Activated naive CD8-positive, alpha-beta T cell treated with anti-CD3 and anti-CD28 coated beads, Interleukin-2, amount 10 ng/mL, durations not matched to agents 7 days and 5 days (primary cell): ENCODE measurements at regions not wholly inside any gene's neighbourhood (a gene's known extent, or its start where the extent isn't known, plus 50 kb on each side); places are given as distances from the start of the nearest gene placed in this dataset.

Experiments
- ATAC-seq: fragments of 150-1000 bp; cut with Tn5 transposase; one replicate; pipeline ENCODE4 v1.10.0; 2021; ENCODE audit warnings: low read depth, moderate library complexity
- POLR2A ChIA-PET: fragments of 350-600 bp; sonication (Branson Sonifier 250); formaldehyde crosslinking; loops from one replicate; lab custom pipeline; 2021; ENCODE audit warnings: antibody characterized with exemption; lab: Charles Lee
- DNase-seq: peaks from one replicate; pipeline ENCODE4 v3.0.0; 2021
- H3K27ac Mint-ChIP-seq: one replicate; pipeline ENCODE4 v1.8.0; 2022; ENCODE audit warnings: mild to moderate bottlenecking, mixed read lengths
- H3K27me3 Mint-ChIP-seq: one replicate; pipeline ENCODE4 v1.8.0; 2022; ENCODE audit warnings: mild to moderate bottlenecking, moderate library complexity, mixed read lengths
- H3K36me3 Mint-ChIP-seq: one replicate; pipeline ENCODE4 v1.8.0; 2021; ENCODE audit warnings: mild to moderate bottlenecking, mixed read lengths
- H3K4me1 Mint-ChIP-seq: one replicate; pipeline ENCODE4 v1.8.0; 2021; ENCODE audit warnings: mixed read lengths
- H3K4me3 Mint-ChIP-seq: one replicate; pipeline ENCODE4 v1.8.0; 2022; ENCODE audit warnings: mild to moderate bottlenecking, moderate library complexity, mixed read lengths
- H3K9me3 Mint-ChIP-seq: one replicate; pipeline ENCODE4 v1.8.0; 2021; ENCODE audit warnings: mixed read lengths

DNA sequence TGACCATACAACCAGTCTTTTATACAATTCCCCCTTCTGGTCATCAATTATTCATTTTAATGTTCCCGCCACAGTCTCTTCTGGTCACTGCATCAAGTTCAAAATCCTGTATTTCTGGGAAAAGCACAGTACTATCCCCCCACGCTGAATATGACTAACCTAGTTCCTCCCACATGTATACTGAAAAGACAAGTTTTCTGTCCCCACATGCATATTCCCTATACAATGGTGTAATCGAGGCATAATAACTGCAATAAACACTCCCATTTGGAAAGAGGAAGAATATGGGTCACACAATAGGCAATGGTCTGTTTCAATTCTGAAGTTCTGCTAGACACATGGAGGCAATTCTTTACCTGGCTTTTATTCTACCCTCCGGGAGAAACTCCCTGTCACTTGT, 344.9 kb downstream of the EFNA5 start:
- DNase-seq (no peak), ATAC-seq (no peak)
- Mint-ChIP-seq H3K9me3 (no peaks in the 10 kb centered on the region), H3K4me1 (no peaks in the 10 kb centered on the region), H3K27ac (no peak overlapping the region), H3K27me3 (no peaks in the 10 kb centered on the region), H3K4me3 (no peak overlapping the region), H3K36me3 (no peaks in the 10 kb centered on the region)
- POLR2A ChIA-PET, result no interaction called here

DNA sequence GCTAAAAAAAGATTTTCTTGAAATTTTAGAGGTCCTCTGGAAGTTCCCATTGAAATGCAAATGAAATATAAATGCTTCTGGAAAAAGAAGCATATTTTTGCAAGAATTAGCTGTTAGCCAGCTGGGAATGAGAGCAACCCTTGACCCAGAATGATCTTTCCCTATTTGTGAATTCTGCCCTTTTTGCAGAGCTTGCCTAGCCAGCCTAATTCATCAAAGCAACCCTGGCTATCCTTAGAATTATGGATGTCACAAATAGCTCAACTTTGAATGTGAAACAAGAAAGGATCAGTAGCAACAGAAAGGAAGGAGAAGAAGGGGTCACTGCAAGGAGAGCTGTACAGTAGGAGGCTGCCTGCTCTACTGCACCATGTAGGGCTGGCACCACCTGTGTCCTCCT, 345.9 kb downstream of the EFNA5 start:
- Mint-ChIP-seq H3K36me3 (no peaks in the 10 kb centered on the region), H3K4me1 (no peaks in the 10 kb centered on the region), H3K27me3 (no peaks in the 10 kb centered on the region), H3K27ac (no peak overlapping the region), H3K4me3 (no peak overlapping the region), H3K9me3 (no peaks in the 10 kb centered on the region)
- ATAC-seq (no peak), DNase-seq (no peak)
- POLR2A ChIA-PET, result no interaction called here

DNA sequence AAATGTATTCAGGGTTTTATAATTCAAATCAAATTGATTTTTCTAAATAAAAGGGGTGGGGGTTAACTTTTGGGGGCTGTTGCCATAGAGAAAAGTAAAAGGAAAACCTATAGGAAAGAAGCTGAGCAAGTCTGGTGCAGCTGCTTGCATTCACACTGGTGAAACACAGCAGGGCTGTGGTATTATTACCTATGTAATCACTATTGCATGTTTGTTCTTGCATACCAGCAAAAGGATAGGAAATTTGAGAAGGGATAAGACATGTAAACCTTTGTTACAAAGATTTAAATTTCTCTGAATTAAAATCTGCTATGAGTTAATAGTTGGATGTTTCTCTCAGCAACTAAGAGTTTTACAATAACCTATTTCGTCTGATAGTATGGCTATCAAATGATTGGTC, 346.7 kb downstream of the EFNA5 start:
- DNase-seq (no peak), ATAC-seq (no peak)
- Mint-ChIP-seq H3K9me3 (no peaks in the 10 kb centered on the region), H3K27me3 (no peaks in the 10 kb centered on the region), H3K27ac (no peak overlapping the region), H3K36me3 (no peaks in the 10 kb centered on the region), H3K4me1 (no peaks in the 10 kb centered on the region), H3K4me3 (no peak overlapping the region)
- POLR2A ChIA-PET, result no interaction called here

DNA sequence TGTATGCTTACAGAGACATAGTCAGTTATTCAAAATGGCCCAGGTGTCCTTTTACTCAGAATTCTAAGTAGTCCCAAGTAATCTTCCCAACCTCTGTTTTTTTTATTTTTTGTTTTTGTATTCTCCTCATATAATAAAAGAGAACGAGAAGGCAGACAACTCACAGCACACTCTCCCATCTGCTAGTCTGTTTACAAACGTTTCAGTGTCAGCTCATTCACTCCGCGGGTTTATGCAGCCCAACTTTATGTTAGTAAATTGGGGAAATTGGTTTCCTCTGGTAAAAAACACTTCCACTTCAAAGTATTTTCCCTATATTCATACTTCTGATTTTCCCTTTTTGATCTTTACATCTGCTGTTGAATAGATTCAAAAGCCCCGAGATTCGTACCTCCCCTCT, 347.2 kb downstream of the EFNA5 start:
- Mint-ChIP-seq H3K9me3 (no peaks in the 10 kb centered on the region), H3K4me1 (no peaks in the 10 kb centered on the region), H3K36me3 (no peaks in the 10 kb centered on the region), H3K4me3 (no peak overlapping the region), H3K27ac (no peak overlapping the region), H3K27me3 (no peaks in the 10 kb centered on the region)
- ATAC-seq (no peak), DNase-seq (no peak)
- POLR2A ChIA-PET, result no interaction called here

DNA sequence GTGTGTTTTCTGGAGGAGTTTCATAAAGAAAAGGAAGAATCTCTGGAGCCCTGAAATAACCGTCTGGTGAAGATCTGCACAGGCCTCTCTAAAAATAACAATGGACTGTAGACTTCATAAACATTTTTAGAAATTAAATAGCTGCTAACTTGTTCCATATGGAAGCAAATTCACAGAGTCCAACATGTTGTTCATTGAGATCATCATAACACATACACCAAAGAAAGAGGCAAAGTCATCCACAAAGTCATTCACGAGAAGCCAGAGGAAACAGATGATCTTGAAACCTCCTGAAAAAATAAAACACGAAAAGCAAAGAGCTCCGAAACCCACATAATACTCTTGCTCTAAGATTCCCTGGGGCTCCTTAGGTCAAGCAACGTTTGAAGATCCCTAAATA, 347.8 kb downstream of the EFNA5 start:
- ATAC-seq (no peak), DNase-seq (no peak)
- no peak overlapping the region for H3K27ac Mint-ChIP-seq
- no peaks in the 10 kb centered on the region for H3K4me1 Mint-ChIP-seq
- no peak overlapping the region for H3K4me3 Mint-ChIP-seq
- H3K27me3 Mint-ChIP-seq, result no peaks in the 10 kb centered on the region
- POLR2A ChIA-PET, result no interaction called here
- no peaks in the 10 kb centered on the region for H3K36me3 Mint-ChIP-seq
- H3K9me3 Mint-ChIP-seq, result no peaks in the 10 kb centered on the region

DNA sequence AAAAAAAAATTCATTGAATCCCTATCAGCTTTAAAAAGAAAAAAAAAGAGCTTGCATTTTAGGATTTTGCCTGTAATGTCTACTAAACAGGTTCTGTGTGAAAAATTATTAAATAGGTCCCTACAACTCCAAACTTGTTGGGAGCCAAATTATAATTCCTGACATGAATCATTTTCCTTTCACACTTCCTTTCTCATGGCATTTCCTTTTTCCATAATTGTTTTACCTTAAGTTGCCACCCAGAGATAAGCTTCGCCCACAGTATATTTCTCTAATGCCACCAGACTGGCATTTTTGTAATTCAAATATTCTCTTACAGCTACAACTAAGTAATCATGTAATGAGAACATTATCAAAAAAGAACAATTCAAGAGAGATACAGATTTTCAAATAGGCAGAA, 348.8 kb downstream of the EFNA5 start:
- POLR2A ChIA-PET, result no interaction called here
- DNase-seq, result no peak
- Mint-ChIP-seq H3K27me3 (no peaks in the 10 kb centered on the region), H3K27ac (no peak overlapping the region), H3K4me3 (no peak overlapping the region), H3K9me3 (no peaks in the 10 kb centered on the region), H3K36me3 (no peaks in the 10 kb centered on the region), H3K4me1 (no peaks in the 10 kb centered on the region)
- no peak for ATAC-seq

DNA sequence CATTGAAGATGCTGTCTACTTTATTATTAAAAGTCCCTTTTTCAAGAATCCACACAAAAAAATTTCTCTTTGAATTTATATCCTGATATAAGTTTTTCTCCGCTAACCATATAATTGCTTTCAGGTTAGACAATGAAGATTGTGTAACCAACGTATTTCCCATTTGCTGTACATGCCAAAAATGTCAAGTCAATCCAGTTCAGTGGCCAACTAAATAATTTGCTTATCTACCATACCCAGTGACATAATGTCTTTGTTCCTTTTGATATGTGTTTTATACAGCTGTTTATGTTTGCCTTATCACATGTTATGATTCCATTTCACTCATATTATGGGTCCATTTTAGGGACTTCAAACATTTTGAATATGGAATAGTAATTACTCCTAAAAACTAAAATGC, 349.9 kb downstream of the EFNA5 start:
- DNase-seq (no peak), ATAC-seq (no peak)
- no peak overlapping the region for H3K4me3 Mint-ChIP-seq
- no peaks in the 10 kb centered on the region for H3K4me1 Mint-ChIP-seq
- POLR2A ChIA-PET, result no interaction called here
- no peaks in the 10 kb centered on the region for H3K36me3 Mint-ChIP-seq
- H3K9me3 Mint-ChIP-seq, result no peaks in the 10 kb centered on the region
- no peaks in the 10 kb centered on the region for H3K27me3 Mint-ChIP-seq
- no peak overlapping the region for H3K27ac Mint-ChIP-seq

DNA sequence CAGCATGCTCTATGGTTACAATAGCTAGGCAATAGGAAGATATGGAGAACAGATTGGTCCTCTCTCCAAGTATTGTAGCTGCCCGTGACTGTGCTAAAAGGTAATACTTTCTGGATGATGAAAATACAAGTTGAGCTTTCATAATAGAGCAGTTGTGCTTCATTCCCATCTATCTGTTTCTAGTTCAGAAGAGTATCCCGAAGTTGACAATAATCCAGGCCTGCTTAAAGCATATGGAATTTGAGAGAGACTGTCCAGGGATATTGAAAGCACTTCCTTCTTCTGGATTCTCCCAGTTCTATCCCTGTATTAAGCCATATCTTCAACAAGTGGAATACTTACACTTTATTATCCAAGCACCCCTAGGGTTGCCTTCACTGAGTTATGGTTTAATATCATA, 350.4 kb downstream of the EFNA5 start:
- ATAC-seq, result no peak
- no peak for DNase-seq
- Mint-ChIP-seq H3K27me3 (no peaks in the 10 kb centered on the region), H3K9me3 (no peaks in the 10 kb centered on the region), H3K36me3 (no peaks in the 10 kb centered on the region), H3K4me1 (no peaks in the 10 kb centered on the region), H3K4me3 (no peak overlapping the region), H3K27ac (no peak overlapping the region)
- POLR2A ChIA-PET, result no interaction called here

DNA sequence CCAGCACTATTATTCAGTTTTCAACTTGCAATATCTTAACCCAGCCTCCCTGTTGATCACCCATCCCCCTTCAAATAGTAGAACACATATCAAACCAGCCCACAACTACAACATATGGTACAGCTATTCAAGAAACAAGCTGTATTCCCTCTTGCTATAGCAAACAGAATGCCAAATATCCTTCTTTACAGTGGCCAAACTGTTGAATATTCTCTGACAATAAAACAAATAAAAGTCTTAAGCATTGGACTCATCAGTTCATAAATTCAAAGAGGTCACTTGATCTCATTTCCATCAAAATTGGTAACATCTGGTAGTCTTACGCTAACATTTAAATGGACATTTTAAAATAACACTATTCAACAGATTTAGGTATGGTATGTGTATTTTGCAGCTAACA, 350.8 kb downstream of the EFNA5 start:
- ATAC-seq, result no peak
- DNase-seq, result no peak
- Mint-ChIP-seq H3K4me1 (no peaks in the 10 kb centered on the region), H3K9me3 (no peaks in the 10 kb centered on the region), H3K36me3 (no peaks in the 10 kb centered on the region), H3K4me3 (no peak overlapping the region), H3K27me3 (no peaks in the 10 kb centered on the region), H3K27ac (no peak overlapping the region)
- POLR2A ChIA-PET, result no interaction called here

DNA sequence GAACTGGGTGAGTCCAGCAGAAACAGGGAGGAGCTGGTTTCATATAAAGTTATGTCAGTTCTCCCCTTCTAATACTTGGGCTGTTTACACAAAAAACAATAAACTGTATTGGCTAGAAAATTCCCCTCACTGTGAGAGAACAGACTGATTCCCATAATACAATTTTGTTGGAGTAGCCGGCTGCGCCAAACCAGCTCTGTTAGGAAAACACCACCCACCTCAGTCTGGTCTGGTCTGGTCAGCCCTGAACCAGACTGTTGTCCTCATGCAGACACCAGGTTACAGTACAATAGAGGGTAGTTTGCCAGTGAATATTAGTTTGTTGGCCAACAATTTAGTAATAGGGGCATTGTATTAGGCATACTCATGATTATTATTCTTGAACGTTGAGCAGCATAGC, 356.4 kb downstream of the EFNA5 start:
- Mint-ChIP-seq H3K27me3 (no peaks in the 10 kb centered on the region), H3K9me3 (peaks cover 2% of the 10 kb centered on the region), H3K27ac (no peak overlapping the region), H3K4me3 (no peak overlapping the region), H3K4me1 (no peaks in the 10 kb centered on the region), H3K36me3 (no peaks in the 10 kb centered on the region)
- ATAC-seq (no peak), DNase-seq (no peak)
- POLR2A ChIA-PET, result no interaction called here

DNA sequence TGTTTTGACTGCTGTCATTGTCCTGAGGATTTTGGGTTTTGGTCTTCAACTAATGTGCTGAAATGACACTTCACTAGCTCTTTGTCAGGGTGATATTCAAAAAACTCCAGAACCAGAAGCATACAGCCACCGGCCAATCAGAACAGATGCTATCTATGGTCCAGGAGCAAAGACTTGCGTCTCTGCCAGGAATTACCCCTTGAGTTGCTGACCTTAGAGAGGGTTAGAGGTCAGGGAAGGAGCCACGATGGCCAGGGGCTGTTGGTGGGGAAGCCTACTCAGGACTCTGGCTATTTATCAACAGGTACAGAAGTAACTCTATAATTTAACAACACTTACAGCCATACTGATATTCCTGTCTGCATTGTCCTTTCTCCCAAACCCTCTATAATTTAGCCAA, 356.8 kb downstream of the EFNA5 start:
- H3K27ac Mint-ChIP-seq, result no peak overlapping the region
- ATAC-seq (no peak), DNase-seq (no peak)
- no peak overlapping the region for H3K4me3 Mint-ChIP-seq
- no peaks in the 10 kb centered on the region for H3K36me3 Mint-ChIP-seq
- H3K9me3 Mint-ChIP-seq, result peaks cover 2% of the 10 kb centered on the region
- POLR2A ChIA-PET, result no interaction called here
- no peaks in the 10 kb centered on the region for H3K4me1 Mint-ChIP-seq
- H3K27me3 Mint-ChIP-seq, result no peaks in the 10 kb centered on the region

DNA sequence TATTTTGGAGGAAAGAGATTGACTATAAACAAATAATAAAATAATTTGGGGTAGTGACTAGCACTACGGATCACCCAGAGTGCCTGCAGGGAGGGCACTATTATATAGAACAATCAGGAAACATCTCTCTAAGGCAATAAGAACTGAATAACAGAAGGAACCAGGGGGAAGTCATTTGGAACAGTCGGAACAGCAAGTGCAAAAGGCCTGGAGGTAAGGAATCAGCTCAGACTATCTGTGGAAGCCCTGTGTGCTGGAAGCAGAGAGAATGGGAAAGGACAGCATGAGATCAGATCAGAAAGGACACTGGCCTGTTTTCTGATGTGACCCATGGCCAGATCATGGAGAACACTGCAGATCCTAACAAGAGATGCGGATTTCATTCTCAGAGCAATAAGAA, 357.6 kb downstream of the EFNA5 start:
- H3K27ac Mint-ChIP-seq, result no peak overlapping the region
- ATAC-seq (no peak), DNase-seq (no peak)
- H3K36me3 Mint-ChIP-seq, result no peaks in the 10 kb centered on the region
- no peaks in the 10 kb centered on the region for H3K27me3 Mint-ChIP-seq
- H3K4me1 Mint-ChIP-seq, result no peaks in the 10 kb centered on the region
- peaks cover 2% of the 10 kb centered on the region for H3K9me3 Mint-ChIP-seq
- no peak overlapping the region for H3K4me3 Mint-ChIP-seq
- POLR2A ChIA-PET, result no interaction called here

DNA sequence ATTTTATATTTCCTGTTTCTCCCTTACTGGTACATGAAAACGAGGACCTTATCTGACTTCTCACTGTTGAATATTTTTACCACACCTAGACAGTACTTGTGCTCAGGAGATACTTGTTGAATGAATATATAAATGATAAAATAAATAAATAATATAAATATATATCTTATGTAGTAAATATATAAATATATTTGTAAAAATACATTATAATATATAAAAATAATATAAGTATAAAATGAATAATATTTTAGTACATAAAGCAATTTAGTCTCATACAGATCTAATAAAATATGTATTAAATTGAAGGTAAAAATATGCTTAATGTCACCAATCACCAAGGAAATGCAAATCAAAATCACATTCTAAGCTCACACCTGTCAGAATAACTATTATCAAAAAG, 360.6 kb downstream of the EFNA5 start:
- H3K4me3 Mint-ChIP-seq, result no peak overlapping the region
- H3K36me3 Mint-ChIP-seq, result no peaks in the 10 kb centered on the region
- H3K4me1 Mint-ChIP-seq, result no peaks in the 10 kb centered on the region
- ATAC-seq (no peak), DNase-seq (no peak)
- peaks cover 2% of the 10 kb centered on the region for H3K9me3 Mint-ChIP-seq
- H3K27ac Mint-ChIP-seq, result no peak overlapping the region
- POLR2A ChIA-PET, result no interaction called here
- no peaks in the 10 kb centered on the region for H3K27me3 Mint-ChIP-seq

DNA sequence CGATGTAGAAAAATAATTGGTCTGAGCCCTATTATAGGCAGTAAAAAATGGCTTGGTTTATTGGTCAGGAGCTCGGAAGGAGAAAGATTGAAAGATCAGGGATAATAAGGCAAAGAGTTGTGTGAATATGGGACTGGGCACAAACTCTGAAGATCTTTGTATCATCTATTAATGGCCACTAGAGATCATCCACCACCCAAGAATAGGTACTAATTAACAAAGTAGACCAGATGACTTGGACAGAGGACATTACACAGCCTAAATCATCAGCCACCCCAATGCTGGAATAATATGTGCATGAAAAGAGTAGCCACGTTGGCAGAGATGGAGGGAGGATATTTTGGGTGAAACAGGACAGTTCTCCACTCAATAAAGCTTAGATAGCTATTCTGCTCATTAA, 364.1 kb downstream of the EFNA5 start:
- Mint-ChIP-seq H3K27ac (no peak overlapping the region), H3K27me3 (no peaks in the 10 kb centered on the region), H3K4me3 (no peak overlapping the region), H3K9me3 (peaks cover 1% of the 10 kb centered on the region), H3K36me3 (no peaks in the 10 kb centered on the region), H3K4me1 (no peaks in the 10 kb centered on the region)
- POLR2A ChIA-PET, result no interaction called here
- no peak for DNase-seq
- ATAC-seq, result no peak

DNA sequence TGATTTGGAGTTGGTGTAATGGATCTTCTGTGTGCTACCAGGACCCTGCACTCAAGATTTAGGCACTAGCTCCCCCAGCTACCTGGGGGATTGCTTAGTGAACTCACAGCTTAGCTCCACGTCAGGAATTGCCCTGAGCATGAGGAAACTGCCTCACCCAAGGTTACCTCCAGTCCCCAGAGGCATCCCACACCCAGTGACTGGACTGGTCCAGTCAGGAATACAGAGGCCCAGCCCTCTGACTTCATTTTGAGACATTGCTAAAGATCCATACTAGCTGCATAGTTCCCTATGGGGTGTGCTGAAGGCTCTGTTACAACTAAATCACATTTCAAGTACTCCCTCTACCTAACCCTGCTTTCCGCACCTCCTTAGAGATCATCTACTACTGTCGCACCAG, 364.7 kb downstream of the EFNA5 start:
- H3K9me3 Mint-ChIP-seq, result peaks cover 1% of the 10 kb centered on the region
- DNase-seq (no peak), ATAC-seq (no peak)
- no peaks in the 10 kb centered on the region for H3K4me1 Mint-ChIP-seq
- no peaks in the 10 kb centered on the region for H3K27me3 Mint-ChIP-seq
- no peak overlapping the region for H3K27ac Mint-ChIP-seq
- POLR2A ChIA-PET, result no interaction called here
- H3K36me3 Mint-ChIP-seq, result no peaks in the 10 kb centered on the region
- H3K4me3 Mint-ChIP-seq, result no peak overlapping the region
